ENCODE measurements at regions not wholly inside any gene's neighbourhood (a gene's known extent, or its start where the extent isn't known, plus 50 kb on each side); places are given as distances from the start of the nearest gene placed in this dataset.
A peak's percentile ranks its signal among the peaks of the same experiment; 100 is the strongest.

DNA sequence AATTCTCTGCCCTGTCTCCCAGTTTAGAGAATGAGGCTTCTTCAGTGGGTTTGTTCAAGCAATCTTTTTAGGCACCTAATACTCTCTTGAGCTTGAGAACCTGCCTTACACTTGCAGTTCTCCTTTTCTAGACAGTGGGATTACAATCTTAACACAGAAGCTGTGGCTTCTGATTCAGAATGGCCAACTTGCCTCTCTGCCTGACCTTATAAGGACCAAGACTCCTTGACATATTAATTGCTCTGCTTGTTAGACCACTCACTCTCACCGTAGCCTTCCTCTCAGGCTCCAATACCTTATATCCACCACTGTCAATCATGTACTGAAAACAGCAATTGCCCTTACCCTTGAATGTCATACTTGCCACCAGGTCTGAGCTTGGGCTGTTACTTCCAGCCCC is 338.7 kb upstream of the MAOA start:
- Histone ChIP-seq H3K9me3 (ENCODE audit: insufficient read depth, low read depth) (no peaks in the 10 kb centered on the region), H3F3A (ENCODE audit: insufficient read depth, low read depth) (no peaks in the 10 kb centered on the region), H3K9me2 (ENCODE audit: insufficient read depth) (no peaks in the 10 kb centered on the region), H2AFZ (no peak overlapping the region), H3K4me1 (replicated peaks; ENCODE audit: insufficient read depth) (no peaks in the 10 kb centered on the region), H4K20me1 (ENCODE audit: insufficient read depth) (no peaks in the 10 kb centered on the region), H3K27ac (no peak overlapping the region), H3K36me3 (ENCODE audit: low read depth) (no peaks in the 10 kb centered on the region), H3K4me3 (no peak overlapping the region), H3K79me2 (ENCODE audit: low read depth) (no peaks in the 10 kb centered on the region), H3K27me3 (ENCODE audit: insufficient read depth, low read depth) (no peaks in the 10 kb centered on the region), H3K4me2 (no peak overlapping the region)
- intact Hi-C loops (cut with micrococcal nuclease; ENCODE audit: unreplicated experiment): no loop called here
- no peak for DNase-seq
- ChIA-PET POLR2A (ENCODE audit: unreplicated experiment) (no interaction called here), CTCF (no interaction called here)
- no TSS peak for BruUV-seq (replicated peaks)
- TF ChIP-seq EZH2 (IDR thresholded peaks at IDR 0.05; ENCODE audit: low read depth) (no peak), CTCF (conservative IDR thresholded peaks at IDR 0.05) (no peak)

DNA sequence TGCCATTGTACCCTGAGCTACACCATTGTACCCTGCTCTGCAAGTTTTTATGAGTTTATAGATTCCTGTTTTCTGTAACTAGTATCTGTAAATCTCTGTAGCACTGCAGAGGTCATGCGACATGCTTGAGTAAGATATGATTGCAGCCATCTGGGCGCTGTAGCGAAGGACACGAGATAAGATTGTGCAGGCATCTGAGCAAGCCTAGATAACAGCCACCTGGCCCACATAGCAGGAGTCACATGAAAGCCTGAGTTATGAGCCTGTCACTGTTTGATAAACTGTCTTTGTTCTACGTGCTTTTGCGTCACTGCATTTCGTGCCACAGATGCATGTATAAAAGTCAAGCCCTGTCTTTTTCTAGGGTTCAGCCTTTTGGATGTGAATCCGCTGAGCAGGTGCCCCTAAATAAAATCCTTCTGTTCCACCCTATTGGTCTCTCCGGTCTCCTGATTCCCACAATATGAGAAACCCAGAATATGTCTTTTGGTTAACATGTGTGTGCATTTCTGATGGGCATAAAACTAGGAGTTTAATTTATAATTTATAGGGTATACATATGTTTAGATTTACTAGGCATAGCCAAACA is 327.6 kb upstream of the MAOA start:
- DNase-seq: no peak
- no peak overlapping the region for H3K27ac ChIP-seq
- H2AFZ ChIP-seq: no peak overlapping the region
- H3F3A ChIP-seq (ENCODE audit: insufficient read depth, low read depth): no peaks in the 10 kb centered on the region
- ChIA-PET CTCF (no interaction called here), POLR2A (ENCODE audit: unreplicated experiment) (no interaction called here)
- H3K9me3 ChIP-seq (ENCODE audit: insufficient read depth, low read depth): no peaks in the 10 kb centered on the region
- H3K9me2 ChIP-seq (ENCODE audit: insufficient read depth): no peaks in the 10 kb centered on the region
- H3K27me3 ChIP-seq (ENCODE audit: insufficient read depth, low read depth): no peaks in the 10 kb centered on the region
- intact Hi-C loops (cut with micrococcal nuclease; ENCODE audit: unreplicated experiment): no loop called here
- H3K36me3 ChIP-seq (ENCODE audit: low read depth): no peaks in the 10 kb centered on the region
- H3K79me2 ChIP-seq (ENCODE audit: low read depth): no peaks in the 10 kb centered on the region
- no peak overlapping the region for H3K4me2 ChIP-seq
- H4K20me1 ChIP-seq (ENCODE audit: insufficient read depth): no peaks in the 10 kb centered on the region
- no peak overlapping the region for H3K4me3 ChIP-seq
- no TSS peak for BruUV-seq (replicated peaks)
- H3K4me1 ChIP-seq (replicated peaks; ENCODE audit: insufficient read depth): no peaks in the 10 kb centered on the region
- TF ChIP-seq CTCF (conservative IDR thresholded peaks at IDR 0.05) (no peak), EZH2 (IDR thresholded peaks at IDR 0.05; ENCODE audit: low read depth) (no peak)

DNA sequence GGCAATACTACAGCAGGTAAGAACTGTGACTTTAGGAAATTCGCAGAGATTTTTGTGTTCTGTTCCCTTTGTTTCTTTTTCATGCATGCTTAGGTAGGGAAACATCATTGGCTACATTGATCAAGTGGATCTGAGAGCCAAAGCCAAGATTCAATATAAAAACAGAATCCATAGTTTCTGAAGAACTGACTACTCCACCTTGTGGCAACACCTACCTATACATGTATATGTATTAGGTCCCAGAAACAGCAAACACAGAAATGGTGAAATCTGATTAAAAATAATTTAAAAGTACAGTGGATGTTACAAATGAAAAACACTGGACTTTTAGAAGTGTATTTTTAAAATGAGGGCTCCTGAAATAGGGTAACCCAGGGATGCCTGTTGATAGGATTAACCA is 322.6 kb upstream of the MAOA start:
- no TSS peak for BruUV-seq (replicated peaks)
- H3K27ac ChIP-seq: no peak overlapping the region
- ChIA-PET CTCF (interaction anchor here (0.5 kb wide), 1 partner anchor 1427 kb away, joined by 3 read pairs; no protein-coding TSS in a partner anchor), POLR2A (ENCODE audit: unreplicated experiment) (no interaction called here)
- no peaks in the 10 kb centered on the region for H3K9me3 ChIP-seq (ENCODE audit: insufficient read depth, low read depth)
- no peaks in the 10 kb centered on the region for H3K9me2 ChIP-seq (ENCODE audit: insufficient read depth)
- H3K79me2 ChIP-seq (ENCODE audit: low read depth): no peaks in the 10 kb centered on the region
- no peaks in the 10 kb centered on the region for H3K4me1 ChIP-seq (replicated peaks; ENCODE audit: insufficient read depth)
- H3K4me3 ChIP-seq: no peak overlapping the region
- no peak overlapping the region for H2AFZ ChIP-seq
- intact Hi-C loops (cut with micrococcal nuclease; ENCODE audit: unreplicated experiment): no loop called here
- no peaks in the 10 kb centered on the region for H3K36me3 ChIP-seq (ENCODE audit: low read depth)
- no peak overlapping the region for H3K4me2 ChIP-seq
- no peaks in the 10 kb centered on the region for H3K27me3 ChIP-seq (ENCODE audit: insufficient read depth, low read depth)
- peak; percentile 29; the same call in 1 of the 2 replicates for TF ChIP-seq CTCF (conservative IDR thresholded peaks at IDR 0.05)
- TF ChIP-seq EZH2 (IDR thresholded peaks at IDR 0.05; ENCODE audit: low read depth): no peak
- H3F3A ChIP-seq (ENCODE audit: insufficient read depth, low read depth): no peaks in the 10 kb centered on the region
- H4K20me1 ChIP-seq (ENCODE audit: insufficient read depth): no peaks in the 10 kb centered on the region
- no peak for DNase-seq
